ENCODE measurements at regions not wholly inside any gene's neighbourhood (a gene's known extent, or its start where the extent isn't known, plus 50 kb on each side); places are given as distances from the start of the nearest gene placed in this dataset.

- no peak overlapping the region for H3K27ac ChIP-seq
- TF ChIP-seq ZFX (IDR thresholded peaks at IDR 0.05) (no peak), CTCF (conservative IDR thresholded peaks at IDR 0.05) (no peak)
Measured at GRCh38 chr14:101709962-101710931, 51.3 kb upstream of the PPP2R5C start.

DNA sequence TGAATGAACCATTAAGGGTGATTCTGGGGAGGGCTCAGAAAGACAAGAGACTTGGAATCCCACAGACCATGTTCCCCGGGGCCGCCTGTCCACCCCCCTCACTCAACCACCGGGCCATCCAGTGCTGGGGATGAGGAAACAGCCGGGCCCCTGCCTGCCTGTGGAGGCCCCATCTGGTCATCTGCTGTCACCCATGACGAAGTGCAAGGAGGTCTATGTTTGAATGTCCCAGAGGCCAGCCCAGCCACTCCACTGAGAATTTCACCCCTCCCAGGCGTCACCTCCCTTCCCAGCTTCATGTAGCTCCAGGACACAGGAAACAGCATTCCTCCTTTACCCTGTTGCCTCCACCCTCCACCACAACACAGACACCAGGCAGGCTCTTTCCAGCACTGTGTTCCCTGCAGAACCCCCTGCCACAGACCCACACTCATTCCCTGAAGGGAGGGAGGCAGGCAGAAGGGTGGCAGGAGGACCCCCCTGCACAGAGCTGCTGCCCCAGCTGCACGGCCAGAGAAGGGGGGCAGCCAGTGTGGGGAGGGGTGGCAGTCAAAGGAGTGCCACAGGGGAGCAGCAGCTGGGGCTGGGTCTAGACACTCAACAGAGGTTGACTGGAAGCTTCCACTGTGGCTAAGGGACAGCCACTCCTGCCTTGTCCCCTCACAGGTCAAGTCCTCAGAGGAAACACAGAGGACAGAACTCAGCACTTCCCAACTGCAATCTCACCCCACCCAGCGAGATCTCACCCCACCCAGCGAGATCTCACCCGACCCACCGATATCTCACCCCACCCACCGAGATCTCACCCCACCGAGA, 50.3 kb upstream of the PPP2R5C start:
- H3K27ac ChIP-seq = no peak overlapping the region
- TF ChIP-seq CTCF (conservative IDR thresholded peaks at IDR 0.05) (no peak), ZFX (IDR thresholded peaks at IDR 0.05) (no peak)

All from C4-2B (cell line).